Fibroblast of mammary gland (primary cell): ENCODE measurements at regions not wholly inside any gene's neighbourhood (a gene's known extent, or its start where the extent isn't known, plus 50 kb on each side); places are given as distances from the start of the nearest gene placed in this dataset.

ENCODE experiments used
- DNase-seq: peaks from one replicate; pipeline ENCODE4 v3.0.0-alpha.2; 2010; ENCODE audit warnings: low read depth
- H3K4me3 ChIP-seq: 2 replicates; pipeline ENCODE4 v1.5.1; 2011; ENCODE audit warnings: low read depth, mild to moderate bottlenecking, low read length, moderate library complexity; ENCODE audit not compliant: control insufficient read depth
- TF ChIP-seq, protein P1 (sequence below): conservative IDR thresholded peaks from 2 replicates; pipeline ENCODE4 v1.5.1; 2011; ENCODE audit warnings: low read depth, low read length, inconsistent platforms; ENCODE audit not compliant: control insufficient read depth, insufficient read depth

DNA sequence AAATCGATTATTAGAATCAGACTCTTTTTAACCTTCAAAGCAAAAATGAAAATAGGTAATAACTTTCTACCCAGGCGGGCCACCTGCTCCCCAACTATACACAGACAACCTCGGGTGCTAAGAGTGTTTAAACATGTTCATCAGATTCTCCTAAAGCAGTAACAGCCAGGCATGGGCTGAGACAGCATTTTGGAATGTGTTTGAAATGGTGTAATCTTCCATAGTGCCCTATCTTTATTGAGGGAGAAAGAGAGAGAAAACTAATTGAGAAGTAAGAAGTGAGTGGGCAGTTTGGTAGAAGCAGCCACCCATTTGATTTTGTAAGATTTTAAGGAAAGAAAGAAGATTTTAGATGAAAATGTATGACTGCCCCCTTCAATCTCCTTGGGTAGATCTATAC, 196.1 kb upstream of the CTAGE1 start:
- H3K4me3 ChIP-seq, result no peak overlapping the region
- TF ChIP-seq, protein P1, sequence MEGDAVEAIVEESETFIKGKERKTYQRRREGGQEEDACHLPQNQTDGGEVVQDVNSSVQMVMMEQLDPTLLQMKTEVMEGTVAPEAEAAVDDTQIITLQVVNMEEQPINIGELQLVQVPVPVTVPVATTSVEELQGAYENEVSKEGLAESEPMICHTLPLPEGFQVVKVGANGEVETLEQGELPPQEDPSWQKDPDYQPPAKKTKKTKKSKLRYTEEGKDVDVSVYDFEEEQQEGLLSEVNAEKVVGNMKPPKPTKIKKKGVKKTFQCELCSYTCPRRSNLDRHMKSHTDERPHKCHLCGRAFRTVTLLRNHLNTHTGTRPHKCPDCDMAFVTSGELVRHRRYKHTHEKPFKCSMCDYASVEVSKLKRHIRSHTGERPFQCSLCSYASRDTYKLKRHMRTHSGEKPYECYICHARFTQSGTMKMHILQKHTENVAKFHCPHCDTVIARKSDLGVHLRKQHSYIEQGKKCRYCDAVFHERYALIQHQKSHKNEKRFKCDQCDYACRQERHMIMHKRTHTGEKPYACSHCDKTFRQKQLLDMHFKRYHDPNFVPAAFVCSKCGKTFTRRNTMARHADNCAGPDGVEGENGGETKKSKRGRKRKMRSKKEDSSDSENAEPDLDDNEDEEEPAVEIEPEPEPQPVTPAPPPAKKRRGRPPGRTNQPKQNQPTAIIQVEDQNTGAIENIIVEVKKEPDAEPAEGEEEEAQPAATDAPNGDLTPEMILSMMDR, result no peak
- no peak for DNase-seq

GRCh38 chr18:22623513-22623912, 205.8 kb upstream of the CTAGE1 start:
- TF ChIP-seq, protein P1, result no peak
- no peak for DNase-seq
- no peak overlapping the region for H3K4me3 ChIP-seq

GRCh38 chr18:22624176-22624575, 206.5 kb upstream of the CTAGE1 start:
- TF ChIP-seq, protein P1, result no peak
- DNase-seq, result no peak
- H3K4me3 ChIP-seq, result no peak overlapping the region

GRCh38 chr18:22625406-22625805, 207.7 kb upstream of the CTAGE1 start:
- TF ChIP-seq, protein P1, result no peak
- no peak for DNase-seq
- no peak overlapping the region for H3K4me3 ChIP-seq

DNA sequence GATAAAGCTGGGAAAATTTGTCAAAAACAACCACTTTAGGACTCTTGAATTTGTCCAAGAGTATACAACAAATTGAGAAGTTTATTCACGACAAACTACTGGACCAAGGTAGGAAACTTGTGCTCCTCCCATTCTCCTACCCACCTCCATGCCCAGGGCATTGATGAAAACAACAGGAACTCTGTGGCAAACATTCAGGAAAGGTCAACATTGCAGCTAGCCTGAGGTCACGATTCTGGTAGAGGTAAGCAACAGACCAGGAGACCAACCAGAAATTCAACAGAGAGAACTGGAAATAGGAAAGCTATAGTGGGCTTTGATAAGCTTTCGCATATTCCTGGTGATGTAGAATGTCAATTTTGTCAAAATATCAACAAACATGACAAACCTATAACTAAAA, 209.1 kb upstream of the CTAGE1 start:
- no peak overlapping the region for H3K4me3 ChIP-seq
- TF ChIP-seq, protein P1, result no peak
- no peak for DNase-seq

GRCh38 chr18:22627506-22627905, 209.8 kb upstream of the CTAGE1 start:
- TF ChIP-seq, protein P1, result no peak
- no peak overlapping the region for H3K4me3 ChIP-seq
- DNase-seq, result no peak

DNA sequence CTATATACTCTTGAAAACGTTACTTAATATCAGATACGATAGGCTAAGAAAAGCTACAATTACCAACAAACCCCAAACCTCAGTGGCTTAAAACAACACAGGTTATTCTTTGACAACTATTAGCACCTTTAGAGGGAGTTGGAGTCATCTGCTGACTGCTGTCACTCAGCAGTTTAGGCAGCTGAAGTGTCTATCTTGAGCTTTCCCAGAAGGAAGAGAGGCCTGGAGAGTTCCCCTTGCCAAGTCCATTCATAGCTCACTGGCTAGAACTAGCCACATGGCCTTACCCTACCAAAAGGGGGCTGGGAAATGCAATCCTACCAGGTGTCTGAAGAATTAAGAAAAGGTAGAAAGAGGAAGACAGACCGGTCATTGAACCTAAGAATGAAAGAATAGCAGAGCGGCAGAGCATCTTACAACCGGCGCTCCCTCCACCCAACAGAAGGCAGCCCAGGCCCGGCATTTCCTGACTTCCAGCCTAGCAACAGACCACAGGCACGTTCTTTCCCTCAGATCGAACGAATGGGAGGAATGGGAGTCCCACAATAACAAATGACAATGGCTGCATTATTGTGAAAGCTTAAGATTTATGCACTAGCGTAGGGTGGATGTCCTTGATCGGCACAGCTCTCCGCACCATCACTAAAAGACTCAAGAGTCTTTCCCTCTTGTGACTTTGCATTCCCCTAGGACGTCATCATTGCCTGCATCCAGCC, 211.2 kb upstream of the CTAGE1 start:
- DNase-seq, result no peak
- no peak overlapping the region for H3K4me3 ChIP-seq
- TF ChIP-seq, protein P1, result no peak
